SU-DHL-6 (cell line): ENCODE measurements at regions not wholly inside any gene's neighbourhood (a gene's known extent, or its start where the extent isn't known, plus 50 kb on each side); places are given as distances from the start of the nearest gene placed in this dataset.
"Not testable (repeated sequence)": the region's sequence is repeated elsewhere in the genome, so short reads cannot be mapped to it uniquely, and the experiment has no call there.

Experiments used
- H2AFZ ChIP-seq: fragments of 200-600 bp; sonication (generic); 2 replicates; pipeline ENCODE4 v1.6.1; 2014; ENCODE audit warnings: low read depth, mild to moderate bottlenecking, moderate library complexity, mixed read lengths, antibody characterized with exemption, low read length; ENCODE audit not compliant: severe bottlenecking
- H3F3A ChIP-seq: fragments of 200-600 bp; shearing (Covaris generic); 2 replicates; pipeline ENCODE4 v1.6.0; 2016; ENCODE audit warnings: antibody characterized with exemption, mild to moderate bottlenecking; ENCODE audit not compliant: insufficient read depth
- H3K27ac ChIP-seq: fragments of 200-600 bp; sonication (generic); 2 replicates; pipeline ENCODE4 v1.5.1; 2016; ENCODE audit warnings: low read depth, mild to moderate bottlenecking, low read length, moderate library complexity, mixed read lengths
- H3K27me3 ChIP-seq: fragments of 200-600 bp; sonication (generic), shearing (Covaris generic); 2 replicates; pipeline ENCODE4 v1.6.0; 2014; ENCODE audit warnings: mild to moderate bottlenecking, low read length
- H3K36me3 ChIP-seq: fragments of 200-600 bp; sonication (generic); 2 replicates; pipeline ENCODE4 v1.6.1; 2014; ENCODE audit warnings: mild to moderate bottlenecking, low read length, mixed read lengths
- H3K4me2 ChIP-seq: fragments of 300-600, 200-600 bp; shearing (Covaris generic), sonication (generic); 2 replicates; pipeline ENCODE4 v1.6.0; 2014; ENCODE audit warnings: low read length, low read depth, mild to moderate bottlenecking; ENCODE audit not compliant: poor library complexity, severe bottlenecking
- H3K4me3 ChIP-seq: fragments of 200-600 bp; sonication (generic); 2 replicates; pipeline ENCODE4 v1.5.1; 2014; ENCODE audit warnings: antibody characterized with exemption, low read length, mild to moderate bottlenecking, mixed read lengths; ENCODE audit not compliant: insufficient read depth, poor library complexity, severe bottlenecking
- H3K79me2 ChIP-seq: fragments of 200-600 bp; sonication (generic); 2 replicates; pipeline ENCODE4 v1.6.1; 2014; ENCODE audit warnings: mild to moderate bottlenecking, low read length, moderate library complexity; ENCODE audit not compliant: insufficient read depth
- H3K9ac ChIP-seq: fragments of 200-600 bp; sonication (generic); 2 replicates; pipeline ENCODE4 v1.7.0; 2014; ENCODE audit warnings: mild to moderate bottlenecking, low read length
- H3K9me2 ChIP-seq: fragments of 200-600 bp; sonication (generic); replicated peaks from 2 replicates; pipeline ENCODE4 v1.6.1; 2014; ENCODE audit warnings: low read length; ENCODE audit not compliant: insufficient read depth
- H3K9me3 ChIP-seq: fragments of 200-600 bp; sonication (generic); 2 replicates; pipeline ENCODE4 v1.6.1; 2014; ENCODE audit warnings: low read length, mixed read lengths; ENCODE audit not compliant: insufficient read depth
- H4K20me1 ChIP-seq: fragments of 200-600 bp; sonication (generic); 2 replicates; pipeline ENCODE4 v1.6.1; 2014; ENCODE audit warnings: low read depth, mild to moderate bottlenecking, antibody characterized with exemption, low read length, moderate library complexity, mixed read lengths
- EZH2phosphoT487 ChIP-seq: fragments of 200-600 bp; sonication (generic), shearing (Covaris generic); conservative IDR thresholded peaks from 2 replicates; pipeline ENCODE4 v1.6.1; 2018; ENCODE audit warnings: mild to moderate bottlenecking, antibody characterized with exemption, low read length, moderate library complexity, mixed read lengths
- TF ChIP-seq, protein P1 (sequence below): fragments of 200-600 bp; sonication (generic); IDR thresholded peaks from one replicate; pipeline ENCODE4 v1.5.1; 2017; ENCODE audit warnings: antibody characterized with exemption, mild to moderate bottlenecking, low read length, moderate library complexity; ENCODE audit not compliant: insufficient read depth, poor library complexity, severe bottlenecking

DNA sequence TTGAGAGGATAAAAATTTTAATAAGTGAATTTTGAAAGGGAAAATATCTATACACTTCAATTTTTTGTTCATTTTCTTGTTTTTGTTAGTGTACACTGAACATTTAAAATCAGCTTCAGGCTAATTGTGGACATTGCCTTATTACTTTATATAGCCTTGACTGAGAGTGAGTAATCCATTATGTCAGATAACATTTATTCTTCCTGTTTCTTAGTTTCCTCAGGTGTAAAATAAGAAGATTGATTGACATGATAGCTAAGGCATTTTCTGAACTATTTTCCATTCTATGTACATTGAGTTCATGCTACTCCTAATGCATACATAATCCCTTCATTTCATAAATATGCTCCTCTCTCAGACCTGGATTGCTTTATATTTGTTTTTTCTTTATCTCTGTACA, 607.3 kb upstream of the AADAT start:
- no peak overlapping the region for H3K4me2 ChIP-seq
- no peaks in the 10 kb centered on the region for H3K79me2 ChIP-seq
- H3K9ac ChIP-seq = no peak overlapping the region
- TF ChIP-seq EZH2phosphoT487 = no peak
- TF ChIP-seq, protein P1, sequence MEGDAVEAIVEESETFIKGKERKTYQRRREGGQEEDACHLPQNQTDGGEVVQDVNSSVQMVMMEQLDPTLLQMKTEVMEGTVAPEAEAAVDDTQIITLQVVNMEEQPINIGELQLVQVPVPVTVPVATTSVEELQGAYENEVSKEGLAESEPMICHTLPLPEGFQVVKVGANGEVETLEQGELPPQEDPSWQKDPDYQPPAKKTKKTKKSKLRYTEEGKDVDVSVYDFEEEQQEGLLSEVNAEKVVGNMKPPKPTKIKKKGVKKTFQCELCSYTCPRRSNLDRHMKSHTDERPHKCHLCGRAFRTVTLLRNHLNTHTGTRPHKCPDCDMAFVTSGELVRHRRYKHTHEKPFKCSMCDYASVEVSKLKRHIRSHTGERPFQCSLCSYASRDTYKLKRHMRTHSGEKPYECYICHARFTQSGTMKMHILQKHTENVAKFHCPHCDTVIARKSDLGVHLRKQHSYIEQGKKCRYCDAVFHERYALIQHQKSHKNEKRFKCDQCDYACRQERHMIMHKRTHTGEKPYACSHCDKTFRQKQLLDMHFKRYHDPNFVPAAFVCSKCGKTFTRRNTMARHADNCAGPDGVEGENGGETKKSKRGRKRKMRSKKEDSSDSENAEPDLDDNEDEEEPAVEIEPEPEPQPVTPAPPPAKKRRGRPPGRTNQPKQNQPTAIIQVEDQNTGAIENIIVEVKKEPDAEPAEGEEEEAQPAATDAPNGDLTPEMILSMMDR = no peak
- H3K27ac ChIP-seq = no peak overlapping the region
- no peaks in the 10 kb centered on the region for H3K9me3 ChIP-seq
- no peak overlapping the region for H2AFZ ChIP-seq
- no peak overlapping the region for H3K4me3 ChIP-seq
- H3F3A ChIP-seq = no peaks in the 10 kb centered on the region
- H3K27me3 ChIP-seq = no peaks in the 10 kb centered on the region
- no peaks in the 10 kb centered on the region for H3K9me2 ChIP-seq
- H3K36me3 ChIP-seq = no peaks in the 10 kb centered on the region
- H4K20me1 ChIP-seq = no peaks in the 10 kb centered on the region

DNA sequence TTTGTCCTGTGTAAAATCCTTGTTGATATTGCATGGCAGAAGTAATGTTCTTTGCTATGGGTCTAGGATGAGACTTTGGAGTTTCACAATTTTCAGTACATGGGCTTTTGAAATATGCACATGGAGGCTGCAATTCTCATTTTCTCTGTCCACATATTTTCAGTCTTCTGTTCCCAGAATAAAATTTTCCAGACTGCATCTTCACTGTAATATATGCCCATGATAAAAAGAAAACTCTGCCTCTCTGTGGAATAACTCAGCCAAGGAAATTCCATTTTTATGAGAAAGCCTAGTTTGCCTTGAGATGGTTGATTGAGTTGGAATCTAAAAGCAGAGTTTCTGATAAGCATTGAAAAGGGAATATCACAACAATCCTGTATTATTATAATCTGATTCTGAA, 601.4 kb upstream of the AADAT start:
- Histone ChIP-seq H3K36me3 (no peaks in the 10 kb centered on the region), H3K79me2 (no peaks in the 10 kb centered on the region), H3K4me2 (no peak overlapping the region), H3K27me3 (no peaks in the 10 kb centered on the region), H2AFZ (no peak overlapping the region), H3K9ac (no peak overlapping the region), H3F3A (no peaks in the 10 kb centered on the region), H3K9me2 (no peaks in the 10 kb centered on the region), H3K4me3 (no peak overlapping the region), H4K20me1 (no peaks in the 10 kb centered on the region), H3K27ac (no peak overlapping the region), H3K9me3 (no peaks in the 10 kb centered on the region)
- TF ChIP-seq, protein P1 = no peak

DNA sequence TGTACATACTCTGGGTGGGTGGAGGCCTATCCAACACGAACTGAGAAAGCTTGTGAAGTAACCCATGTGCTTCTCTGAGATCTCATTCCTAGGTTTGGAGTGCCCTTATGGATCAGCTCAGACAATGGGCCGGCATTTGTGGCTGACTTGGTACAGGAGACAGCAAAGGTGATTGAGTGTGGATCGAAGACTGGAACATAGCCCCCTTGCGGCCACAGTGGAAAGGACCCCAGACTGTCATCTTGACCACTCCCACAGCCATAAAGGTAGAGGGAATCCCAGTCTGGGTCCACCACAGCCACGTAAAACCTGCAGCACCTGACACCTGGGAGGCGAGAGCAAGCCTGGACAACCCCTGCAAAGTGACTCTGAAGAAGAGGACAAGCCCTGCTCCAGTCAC, 598.0 kb upstream of the AADAT start:
- H3K79me2 ChIP-seq = no peaks in the 10 kb centered on the region

DNA sequence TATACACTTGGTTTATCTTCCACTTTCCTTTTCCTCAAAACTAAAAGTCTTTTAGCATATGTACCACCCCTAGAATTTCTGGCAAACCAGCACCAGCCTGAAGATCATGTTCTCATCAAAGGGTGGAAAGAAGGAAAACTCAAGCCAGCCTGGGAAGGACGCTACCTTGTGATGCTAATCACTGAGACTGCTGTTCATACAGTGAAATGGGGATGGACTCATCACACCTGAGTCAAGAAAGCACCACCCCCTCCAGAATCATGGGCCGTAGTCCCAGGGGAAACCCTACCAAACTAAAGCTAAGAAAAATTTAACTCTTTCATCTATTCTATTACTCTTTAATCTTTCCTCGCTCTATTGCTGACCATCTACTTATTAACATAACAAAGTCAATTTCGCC, 595.9 kb upstream of the AADAT start:
- H3K9me2 ChIP-seq, H3K79me2 ChIP-seq, H3K36me3 ChIP-seq, H3K9me3 ChIP-seq, H3K27me3 ChIP-seq, H3K27ac ChIP-seq, H3K4me3 ChIP-seq, H3F3A ChIP-seq, H2AFZ ChIP-seq, H3K9ac ChIP-seq, H3K4me2 ChIP-seq, H4K20me1 ChIP-seq: not testable (repeated sequence)

More for the DNA sequence above, 598.0 kb upstream of the AADAT start:
- H3K9me3 ChIP-seq = no peaks in the 10 kb centered on the region
- H3K4me3 ChIP-seq = no peak overlapping the region
- no peaks in the 10 kb centered on the region for H3K9me2 ChIP-seq
- no peak overlapping the region for H3K27ac ChIP-seq
- H3K27me3 ChIP-seq = no peaks in the 10 kb centered on the region
- H3F3A ChIP-seq = no peaks in the 10 kb centered on the region
- H3K4me2 ChIP-seq = no peak overlapping the region
- H3K9ac ChIP-seq = no peak overlapping the region
- H3K36me3 ChIP-seq = no peaks in the 10 kb centered on the region
- no peaks in the 10 kb centered on the region for H4K20me1 ChIP-seq
- H2AFZ ChIP-seq = no peak overlapping the region
- TF ChIP-seq EZH2phosphoT487 = no peak
- TF ChIP-seq, protein P1 = no peak
